ENCODE measurements at regions not wholly inside any gene's neighbourhood (a gene's known extent, or its start where the extent isn't known, plus 50 kb on each side); places are given as distances from the start of the nearest gene placed in this dataset.

- BruUV-seq (replicated peaks): no TSS peak
- Histone ChIP-seq H4K20me1 (ENCODE audit: insufficient read depth, low read length) (no peaks in the 10 kb centered on the region), H3K4me2 (ENCODE audit: low read length) (no peak overlapping the region), H3K9me3 (ENCODE audit: low read length) (no peaks in the 10 kb centered on the region), H3K4me3 (ENCODE audit: low read depth, low read length, poor library complexity, severe bottlenecking) (no peak overlapping the region), H3K27ac (ENCODE audit: low read depth, low read length, poor library complexity, severe bottlenecking) (no peak overlapping the region), H3K9me2 (ENCODE audit: insufficient read depth, low read length) (no peaks in the 10 kb centered on the region), H3K79me2 (ENCODE audit: insufficient read depth, low read depth, low read length) (no peaks in the 10 kb centered on the region), H3K36me3 (ENCODE audit: insufficient read depth, low read length) (no peaks in the 10 kb centered on the region), H3K4me1 (ENCODE audit: insufficient read depth, low read length, poor library complexity, severe bottlenecking) (no peaks in the 10 kb centered on the region), H2AFZ (ENCODE audit: low read length) (no peak overlapping the region)
- intact Hi-C loops (cut with micrococcal nuclease; ENCODE audit: unreplicated experiment): no loop called here
- POLR2A ChIA-PET: interaction anchor here (0.6 kb wide), 1 partner anchor 260 kb away, joined by 3 read pairs; no protein-coding TSS in a partner anchor
- CTCF ChIA-PET (ENCODE audit: unreplicated experiment): no interaction called here
- no peak for DNase-seq (ENCODE audit: low spot score)
- TF ChIP-seq EZH2phosphoT487 (IDR thresholded peaks at IDR 0.05; ENCODE audit: borderline replicate concordance, low read depth, low read length) (no peak), CTCF (conservative IDR thresholded peaks at IDR 0.05; ENCODE audit: low read length) (no peak)
Measured at GRCh38 chr9:87378676-87379075, 119.0 kb upstream of the DAPK1 start.

- ChIA-PET CTCF (ENCODE audit: unreplicated experiment) (no interaction called here), POLR2A (interaction anchor here (0.6 kb wide), 1 partner anchor 260 kb away, joined by 3 read pairs; no protein-coding TSS in a partner anchor)
- TF ChIP-seq EZH2phosphoT487 (IDR thresholded peaks at IDR 0.05; ENCODE audit: borderline replicate concordance, low read depth, low read length) (no peak), CTCF (conservative IDR thresholded peaks at IDR 0.05; ENCODE audit: low read length) (no peak)
- Histone ChIP-seq H3K9me3 (ENCODE audit: low read length) (no peaks in the 10 kb centered on the region), H4K20me1 (ENCODE audit: insufficient read depth, low read length) (no peaks in the 10 kb centered on the region), H3K36me3 (ENCODE audit: insufficient read depth, low read length) (no peaks in the 10 kb centered on the region), H3K4me1 (ENCODE audit: insufficient read depth, low read length, poor library complexity, severe bottlenecking) (no peaks in the 10 kb centered on the region), H3K27ac (ENCODE audit: low read depth, low read length, poor library complexity, severe bottlenecking) (no peak overlapping the region), H3K4me2 (ENCODE audit: low read length) (no peak overlapping the region), H3K4me3 (ENCODE audit: low read depth, low read length, poor library complexity, severe bottlenecking) (no peak overlapping the region), H3K79me2 (ENCODE audit: insufficient read depth, low read depth, low read length) (no peaks in the 10 kb centered on the region), H3K9me2 (ENCODE audit: insufficient read depth, low read length) (no peaks in the 10 kb centered on the region), H2AFZ (ENCODE audit: low read length) (no peak overlapping the region)
- BruUV-seq (replicated peaks): no TSS peak
- intact Hi-C loops (cut with micrococcal nuclease; ENCODE audit: unreplicated experiment): no loop called here
- DNase-seq (ENCODE audit: low spot score): no peak
Measured at GRCh38 chr9:87379300-87379699, 118.4 kb upstream of the DAPK1 start.

GRCh38 chr9:87381050-87381711, 116.5 kb upstream of the DAPK1 start:
- no TSS peak for BruUV-seq (replicated peaks)
- no peak for DNase-seq (ENCODE audit: low spot score)
- Histone ChIP-seq H3K9me3 (ENCODE audit: low read length) (no peaks in the 10 kb centered on the region), H3K27ac (ENCODE audit: low read depth, low read length, poor library complexity, severe bottlenecking) (no peak overlapping the region), H3K4me3 (ENCODE audit: low read depth, low read length, poor library complexity, severe bottlenecking) (no peak overlapping the region), H4K20me1 (ENCODE audit: insufficient read depth, low read length) (no peaks in the 10 kb centered on the region), H3K36me3 (ENCODE audit: insufficient read depth, low read length) (no peaks in the 10 kb centered on the region), H3K79me2 (ENCODE audit: insufficient read depth, low read depth, low read length) (no peaks in the 10 kb centered on the region), H3K4me1 (ENCODE audit: insufficient read depth, low read length, poor library complexity, severe bottlenecking) (no peaks in the 10 kb centered on the region), H3K4me2 (ENCODE audit: low read length) (no peak overlapping the region), H2AFZ (ENCODE audit: low read length) (no peak overlapping the region), H3K9me2 (ENCODE audit: insufficient read depth, low read length) (no peaks in the 10 kb centered on the region)
- no peak for TF ChIP-seq CTCF (conservative IDR thresholded peaks at IDR 0.05; ENCODE audit: low read length)
- no peak for TF ChIP-seq EZH2phosphoT487 (IDR thresholded peaks at IDR 0.05; ENCODE audit: borderline replicate concordance, low read depth, low read length)
- intact Hi-C loops (cut with micrococcal nuclease; ENCODE audit: unreplicated experiment): no loop called here
- CTCF ChIA-PET (ENCODE audit: unreplicated experiment): no interaction called here
- POLR2A ChIA-PET: no interaction called here

Measured in OCI-LY7 (cell line).